Tibial nerve (tissue), 4 donors: ENCODE measurements at regions not wholly inside any gene's neighbourhood (a gene's known extent, or its start where the extent isn't known, plus 50 kb on each side); places are given as distances from the start of the nearest gene placed in this dataset.
"Not testable (repeated sequence)": the region's sequence is repeated elsewhere in the genome, so short reads cannot be mapped to it uniquely, and the experiment has no call there.

ENCODE experiments used
- DNase-seq, 2 donors: peaks; one replicate each; pipeline ENCODE4 v3.0.0-alpha.2; 2019; ENCODE audit warnings: low spot score in 2 of 2
- H3K27ac ChIP-seq, 4 donors: fragments of 200-600 bp; sonication (generic) in 3 of 4; one replicate each; pipeline ENCODE4 v1.5.1; 2017 to 2019; ENCODE audit warnings: mild to moderate bottlenecking in 1 of 4
- H3K27me3 ChIP-seq, 2 donors: fragments of 200-600 bp; sonication (generic) in 1 of 2; one replicate each; pipeline versions ENCODE4 v1.5.1 to v1.6.0; 2017 to 2019
- H3K36me3 ChIP-seq, 3 donors: fragments of 200-600 bp; sonication (generic); one replicate each; pipeline ENCODE4 v1.5.1; 2018 to 2019
- H3K4me1 ChIP-seq, 4 donors: fragments of 200-600 bp; sonication (generic) in 3 of 4; one replicate each; pipeline ENCODE4 v1.5.1; 2017 to 2019
- H3K4me3 ChIP-seq, 4 donors: fragments of 200-600 bp; sonication (generic) in 3 of 4; one replicate each; pipeline ENCODE4 v1.5.1; 2017 to 2019; ENCODE audit warnings: mild to moderate bottlenecking in 1 of 4, moderate library complexity in 1 of 4
- H3K9me3 ChIP-seq, 4 donors: fragments of 200-600 bp; sonication (generic) in 3 of 4; one replicate each; pipeline ENCODE4 v1.5.1; 2017 to 2019
- CTCF ChIP-seq, 5 experiments: fragments of 200-600 bp in 3 of 5; fragments of 450-650 bp in 2 of 5; sonication (generic) in 3 of 5; IDR thresholded peaks; one replicate each; pipeline ENCODE4 v1.5.1; 2016 to 2019; ENCODE audit warnings: antibody characterized with exemption in 5 of 5, mild to moderate bottlenecking in 3 of 5, moderate library complexity in 2 of 5
- EP300 ChIP-seq, 2 donors: sonication (generic); formaldehyde crosslinking; IDR thresholded peaks; one replicate each; pipeline ENCODE4 v1.6.1; 2017; ENCODE audit warnings: antibody characterized with exemption in 2 of 2, mild to moderate bottlenecking in 1 of 2
- POLR2A ChIP-seq, 2 donors: fragments of 450-650 bp; IDR thresholded peaks; one replicate each; pipeline ENCODE4 v1.6.1; 2017; ENCODE audit warnings: antibody characterized with exemption in 2 of 2, mild to moderate bottlenecking in 2 of 2, moderate library complexity in 2 of 2
- WGBS, 2 donors: methylation state at CpG; one replicate each; pipeline ENCODE4 v1.1.5; 2018; 5-methylcytosine and 5-hydroxymethylcytosine counted together

GRCh38 chr14:28163233-28163632 is 603.4 kb upstream of the FOXG1 start:
- Histone ChIP-seq H3K27ac (no peak overlapping the region), H3K27me3 (no peaks in the 10 kb centered on the region), H3K4me1 (no peaks in the 10 kb centered on the region), H3K4me3 (no peak overlapping the region), H3K36me3 (no peaks in the 10 kb centered on the region), H3K9me3 (peaks cover 0 to under 1% (median 0%) of the 10 kb centered on the region in 4 donors)
- DNase-seq: no peak
- TF ChIP-seq POLR2A (IDR thresholded peaks at IDR 0.05): no peak
- no peak for TF ChIP-seq EP300 (IDR thresholded peaks at IDR 0.05)
- TF ChIP-seq CTCF (IDR thresholded peaks at IDR 0.05): no peak
- WGBS, 2 donors: 64 to 73% methylated on average over 2 of the region's 2 CpGs

- WGBS, 2 donors: 55 to 59% methylated on average over 2 of the region's 2 CpGs
- Histone ChIP-seq H3K27ac (no peak overlapping the region), H3K4me1 (no peaks in the 10 kb centered on the region), H3K27me3 (no peaks in the 10 kb centered on the region), H3K36me3 (no peaks in the 10 kb centered on the region), H3K9me3 (peaks cover 0 to 5% (median 0%) of the 10 kb centered on the region in 4 donors), H3K4me3 (no peak overlapping the region)
- TF ChIP-seq EP300 (IDR thresholded peaks at IDR 0.05): no peak
- TF ChIP-seq CTCF (IDR thresholded peaks at IDR 0.05): no peak
- TF ChIP-seq POLR2A (IDR thresholded peaks at IDR 0.05): no peak
- no peak for DNase-seq
These were observed 602.7 kb upstream of the FOXG1 start for GRCh38 chr14:28163897-28164296.

GRCh38 chr14:28187902-28188830 is 578.4 kb upstream of the FOXG1 start:
- 95 to 96% methylated on average over 29 of the region's 29 CpGs for WGBS, 2 donors
- not testable (repeated sequence) for DNase-seq, H3K27me3 ChIP-seq

GRCh38 chr14:28196878-28197277 is 569.7 kb upstream of the FOXG1 start:
- no peak for DNase-seq
- 87 to 95% methylated on average over 4 of the region's 4 CpGs for WGBS, 2 donors
- Histone ChIP-seq H3K4me1 (no peaks in the 10 kb centered on the region), H3K4me3 (no peak overlapping the region), H3K27ac (no peak overlapping the region), H3K27me3 (no peaks in the 10 kb centered on the region), H3K36me3 (no peaks in the 10 kb centered on the region), H3K9me3 (no peaks in the 10 kb centered on the region)
- no peak for TF ChIP-seq POLR2A (IDR thresholded peaks at IDR 0.05)
- no peak for TF ChIP-seq CTCF (IDR thresholded peaks at IDR 0.05)
- TF ChIP-seq EP300 (IDR thresholded peaks at IDR 0.05): no peak

More at GRCh38 chr14:28187902-28188830, 578.4 kb upstream of the FOXG1 start:
- not testable (repeated sequence) for H3K9me3 ChIP-seq, H3K4me1 ChIP-seq, H3K4me3 ChIP-seq, H3K27ac ChIP-seq, H3K36me3 ChIP-seq

GRCh38 chr14:28220391-28220790 is 546.2 kb upstream of the FOXG1 start:
- no peak for DNase-seq
- TF ChIP-seq EP300 (IDR thresholded peaks at IDR 0.05): no peak
- TF ChIP-seq CTCF (IDR thresholded peaks at IDR 0.05): no peak
- no peak for TF ChIP-seq POLR2A (IDR thresholded peaks at IDR 0.05)
- 86 to 91% methylated on average over 2 of the region's 2 CpGs for WGBS, 2 donors
- H3K36me3 ChIP-seq: no peaks in the 10 kb centered on the region
- H3K27me3 ChIP-seq: no peaks in the 10 kb centered on the region
- H3K4me3 ChIP-seq: no peak overlapping the region
- no peaks in the 10 kb centered on the region for H3K4me1 ChIP-seq
- H3K9me3 ChIP-seq: peaks cover 0 to 3% (median 0%) of the 10 kb centered on the region in 4 donors
- H3K27ac ChIP-seq: no peak overlapping the region
